Astrocyte of the spinal cord (primary cell): ENCODE measurements at regions not wholly inside any gene's neighbourhood (a gene's known extent, or its start where the extent isn't known, plus 50 kb on each side); places are given as distances from the start of the nearest gene placed in this dataset.

Experiments
- DNase-seq: peaks from one replicate; pipeline ENCODE4 v3.0.0; 2011; ENCODE audit warnings: low read depth, low spot score
- H3K4me3 ChIP-seq: 2 replicates; pipeline ENCODE4 v1.5.1; 2011; ENCODE audit warnings: low read depth, mild to moderate bottlenecking, low read length, moderate library complexity
- CTCF ChIP-seq: IDR thresholded peaks from 2 replicates; pipeline ENCODE4 v1.5.1; 2012; ENCODE audit warnings: low read depth, mild to moderate bottlenecking, low read length, inconsistent platforms
- in situ Hi-C: cut with HindIII; loops from 2 replicates; pipeline ENCODE4 v1.10.0; 2017; ENCODE audit warnings: low sequenced_read_pairs

- TF ChIP-seq CTCF, result no peak
- in situ Hi-C loops, result no loop called here
- H3K4me3 ChIP-seq, result no peak overlapping the region
- DNase-seq, result no peak
Observed at GRCh38 chr5:111847052-111847925, 90.3 kb upstream of the NREP start.

- no peak for TF ChIP-seq CTCF
- no peak overlapping the region for H3K4me3 ChIP-seq
- in situ Hi-C loops, result no loop called here
- no peak for DNase-seq
Observed at GRCh38 chr5:111840036-111840674, 83.2 kb upstream of the NREP start.

- in situ Hi-C loops, result no loop called here
- no peak for DNase-seq
- no peak for TF ChIP-seq CTCF
- H3K4me3 ChIP-seq, result no peak overlapping the region
Observed at GRCh38 chr5:111839438-111839837, 82.4 kb upstream of the NREP start.

GRCh38 chr5:111836426-111836825, 79.4 kb upstream of the NREP start:
- TF ChIP-seq CTCF, result no peak
- no peak overlapping the region for H3K4me3 ChIP-seq
- in situ Hi-C loops, result no loop called here
- no peak for DNase-seq

- H3K4me3 ChIP-seq, result no peak overlapping the region
- TF ChIP-seq CTCF, result peak; percentile 17
- peak; percentile 40 for DNase-seq
- in situ Hi-C loops, result no loop called here
Observed at GRCh38 chr5:111834926-111835599, 78.1 kb upstream of the NREP start.

GRCh38 chr5:111830333-111830732, 73.3 kb upstream of the NREP start:
- in situ Hi-C loops, result no loop called here
- peak; percentile 63 for DNase-seq
- TF ChIP-seq CTCF, result no peak
- no peak overlapping the region for H3K4me3 ChIP-seq
